ENCODE measurements at regions not wholly inside any gene's neighbourhood (a gene's known extent, or its start where the extent isn't known, plus 50 kb on each side); places are given as distances from the start of the nearest gene placed in this dataset.

- no peak for DNase-seq (ENCODE audit: low spot score)
- Histone ChIP-seq H3K27me3 (ENCODE audit: control insufficient read depth in 4 of 4, insufficient read depth in 4 of 4, low read length in 3 of 4) (no peaks in the 10 kb centered on the region), H3K9me3 (ENCODE audit: control insufficient read depth in 4 of 4, low read length in 3 of 4) (no peaks in the 10 kb centered on the region), H3K4me3 (ENCODE audit: low read depth in 1 of 3, low read length in 3 of 3) (no peak overlapping the region), H3K27ac (ENCODE audit: low read depth in 1 of 2, low read length in 2 of 2) (no peak overlapping the region), H3K36me3 (ENCODE audit: control insufficient read depth in 4 of 4, insufficient read depth in 3 of 4, low read depth in 1 of 4, low read length in 3 of 4) (no peaks in the 10 kb centered on the region), H3K4me1 (ENCODE audit: control insufficient read depth in 4 of 4, insufficient read depth in 4 of 4, low read length in 3 of 4) (no peaks in the 10 kb centered on the region), H3K9ac (ENCODE audit: low read depth in 1 of 2, low read length in 2 of 2) (no peak overlapping the region)
- 79% methylated on average over 3 of the region's 3 CpGs for WGBS
- TF ChIP-seq EGR1 (IDR thresholded peaks at IDR 0.05; ENCODE audit: low read depth in 2 of 2): no peak
- no peak for TF ChIP-seq YY1 (IDR thresholded peaks at IDR 0.05)
- no peak for TF ChIP-seq CTCF (IDR thresholded peaks at IDR 0.05; ENCODE audit: low read depth, low read length, missing input control)
- TF ChIP-seq GABPA (IDR thresholded peaks at IDR 0.05 in 1 of 2, conservative IDR thresholded peaks at IDR 0.05 in 1 of 2): no peak
- TF ChIP-seq NR2F2 (IDR thresholded peaks at IDR 0.05): no peak
- no peak for TF ChIP-seq FOXA2 (IDR thresholded peaks at IDR 0.05)
- no peak for TF ChIP-seq ZBTB33 (IDR thresholded peaks at IDR 0.05)
- no peak for TF ChIP-seq RXRA (IDR thresholded peaks at IDR 0.05)
- no peak for TF ChIP-seq MAX (IDR thresholded peaks at IDR 0.05)
- no peak for TF ChIP-seq ATF3 (IDR thresholded peaks at IDR 0.05)
These were observed 151.4 kb upstream of the RGS6 start for GRCh38 chr14:71780822-71781221.

GRCh38 chr14:71783088-71783487 lies 149.1 kb upstream of the RGS6 start:
- Histone ChIP-seq H3K4me1 (ENCODE audit: control insufficient read depth in 4 of 4, insufficient read depth in 4 of 4, low read length in 3 of 4) (no peaks in the 10 kb centered on the region), H3K27me3 (ENCODE audit: control insufficient read depth in 4 of 4, insufficient read depth in 4 of 4, low read length in 3 of 4) (no peaks in the 10 kb centered on the region), H3K9ac (ENCODE audit: low read depth in 1 of 2, low read length in 2 of 2) (no peak overlapping the region), H3K4me3 (ENCODE audit: low read depth in 1 of 3, low read length in 3 of 3) (no peak overlapping the region), H3K9me3 (ENCODE audit: control insufficient read depth in 4 of 4, low read length in 3 of 4) (no peaks in the 10 kb centered on the region), H3K27ac (ENCODE audit: low read depth in 1 of 2, low read length in 2 of 2) (no peak overlapping the region), H3K36me3 (ENCODE audit: control insufficient read depth in 4 of 4, insufficient read depth in 3 of 4, low read depth in 1 of 4, low read length in 3 of 4) (no peaks in the 10 kb centered on the region)
- no peak for DNase-seq (ENCODE audit: low spot score)
- no peak for TF ChIP-seq FOXA2 (IDR thresholded peaks at IDR 0.05)
- 66% methylated on average over 4 of the region's 4 CpGs for WGBS

- H3K9ac ChIP-seq (ENCODE audit: low read depth in 1 of 2, low read length in 2 of 2): no peak overlapping the region
- H3K4me1 ChIP-seq (ENCODE audit: control insufficient read depth in 4 of 4, insufficient read depth in 4 of 4, low read length in 3 of 4): no peaks in the 10 kb centered on the region
- no peaks in the 10 kb centered on the region for H3K27me3 ChIP-seq (ENCODE audit: control insufficient read depth in 4 of 4, insufficient read depth in 4 of 4, low read length in 3 of 4)
- H3K27ac ChIP-seq (ENCODE audit: low read depth in 1 of 2, low read length in 2 of 2): no peak overlapping the region
- H3K36me3 ChIP-seq (ENCODE audit: control insufficient read depth in 4 of 4, insufficient read depth in 3 of 4, low read depth in 1 of 4, low read length in 3 of 4): no peaks in the 10 kb centered on the region
- H3K4me3 ChIP-seq (ENCODE audit: low read depth in 1 of 3, low read length in 3 of 3): no peak overlapping the region
- H3K9me3 ChIP-seq (ENCODE audit: control insufficient read depth in 4 of 4, low read length in 3 of 4): no peaks in the 10 kb centered on the region
- no peak for DNase-seq (ENCODE audit: low spot score)
- WGBS: 68% methylated on average over 4 of the region's 4 CpGs
- no peak for TF ChIP-seq YY1 (IDR thresholded peaks at IDR 0.05)
- no peak for TF ChIP-seq REST (IDR thresholded peaks at IDR 0.05)
- TF ChIP-seq RAD21 (IDR thresholded peaks at IDR 0.05): no peak
These were observed 148.4 kb upstream of the RGS6 start for GRCh38 chr14:71783786-71784185.
